K562 (cell line): ENCODE measurements at regions not wholly inside any gene's neighbourhood (a gene's known extent, or its start where the extent isn't known, plus 50 kb on each side); places are given as distances from the start of the nearest gene placed in this dataset.

ENCODE experiments used
- BRD9 ChIP-seq: fragments of 450-650 bp; IDR thresholded peaks from 2 replicates; pipeline ENCODE4 v1.6.1; 2018; ENCODE audit warnings: low read depth; ENCODE audit not compliant: partially characterized antibody
- CEBPG ChIP-seq, 3 experiments: fragments of 200-800 bp in 1 of 3; sonication (Bioruptor generic) in 1 of 3; sonication (generic) in 1 of 3; formaldehyde crosslinking in 1 of 3; IDR thresholded peaks in 2 of 3; conservative IDR thresholded peaks in 1 of 3; 2 replicates each; pipeline versions ENCODE4 v1.6.1 to v1.8.0; 2016 to 2022; ENCODE audit warnings: missing compliant biosample characterization in 2 of 3, missing genetic modification characterization in 2 of 3, mild to moderate bottlenecking in 1 of 3, missing genetic modification reagents in 1 of 3
- GABPB2 ChIP-seq: fragments of 250-450 bp; sonication (Bioruptor Pico); conservative IDR thresholded peaks from 2 replicates; pipeline ENCODE4 v1.5.1; 2021; ENCODE audit warnings: mild to moderate bottlenecking
- KHSRP ChIP-seq: fragments of 450-650 bp; IDR thresholded peaks from 2 replicates; pipeline ENCODE4 v1.6.1; 2017
- MYBL2 ChIP-seq, 2 experiments: fragments of 450-650 bp in 1 of 2; sonication (generic) in 1 of 2; formaldehyde crosslinking in 1 of 2; IDR thresholded peaks; 2 replicates each; pipeline versions ENCODE4 v1.6.1 to v1.8.1; 2017 to 2022; ENCODE audit warnings: borderline replicate concordance in 1 of 2, inconsistent platforms in 1 of 2, low read depth in 1 of 2, mild to moderate bottlenecking in 1 of 2, missing genetic modification reagents in 1 of 2, moderate library complexity in 1 of 2
- NFATC3 ChIP-seq: fragments of 450-650 bp; IDR thresholded peaks from 2 replicates; pipeline ENCODE4 v1.6.1; 2017; ENCODE audit warnings: mild to moderate bottlenecking
- NR4A1 ChIP-seq, 2 experiments: fragments of 250-450 bp in 1 of 2; fragments of 450-650 bp in 1 of 2; sonication (Bioruptor Pico) in 1 of 2; IDR thresholded peaks; 2 replicates each; pipeline versions ENCODE4 v1.4.0 to v1.6.1; 2016 to 2020; ENCODE audit warnings: mild to moderate bottlenecking in 2 of 2, missing compliant biosample characterization in 1 of 2, missing genetic modification characterization in 1 of 2, moderate library complexity in 1 of 2
- RFX5 ChIP-seq: IDR thresholded peaks from 2 replicates; pipeline ENCODE4 v1.6.1; 2011; ENCODE audit warnings: low read depth, mild to moderate bottlenecking, improper control_type of control experiment, low read length
- RFX7 ChIP-seq: fragments of 250-450 bp; sonication (Bioruptor Pico); IDR thresholded peaks from 2 replicates; pipeline ENCODE4 v1.5.1; 2021; ENCODE audit warnings: mild to moderate bottlenecking
- RHOXF2B ChIP-seq: fragments of 250-450 bp; sonication (Bioruptor Pico); conservative IDR thresholded peaks from 2 replicates; pipeline ENCODE4 v1.5.1; 2021
- SMC3 ChIP-seq: conservative IDR thresholded peaks from 2 replicates; pipeline ENCODE4 v1.6.1; 2011; ENCODE audit warnings: low read depth, low read length, improper control_type of control experiment; ENCODE audit not compliant: insufficient read depth
- ZKSCAN8 ChIP-seq: fragments of 200-800 bp; sonication (Bioruptor generic); IDR thresholded peaks from 2 replicates; pipeline ENCODE4 v1.6.1; 2016; ENCODE audit warnings: missing genetic modification characterization, missing compliant biosample characterization
- ZNF184 ChIP-seq: sonication (generic); formaldehyde crosslinking; IDR thresholded peaks from 2 replicates; pipeline ENCODE4 v1.5.0; 2020; ENCODE audit warnings: missing genetic modification reagents
- ZNF766 ChIP-seq: fragments of 200-800 bp; sonication (Bioruptor generic); conservative IDR thresholded peaks from 2 replicates; pipeline ENCODE4 v1.6.1; 2016; ENCODE audit warnings: missing genetic modification characterization, missing compliant biosample characterization
- ZNF79 ChIP-seq: fragments of 250-450 bp; sonication (Bioruptor Pico); IDR thresholded peaks from 2 replicates; pipeline ENCODE4 v1.4.0; 2020; ENCODE audit warnings: low read depth, mild to moderate bottlenecking, moderate library complexity
- TF ChIP-seq, protein P1 (sequence below): fragments of 450-650 bp; IDR thresholded peaks from 2 replicates; pipeline ENCODE4 v1.7.0; 2016; ENCODE audit warnings: borderline replicate concordance
- TF ChIP-seq, protein P2 (sequence below), 2 experiments: fragments of 200-800 bp in 1 of 2; sonication (Bioruptor generic) in 1 of 2; sonication (generic) in 1 of 2; formaldehyde crosslinking in 1 of 2; IDR thresholded peaks in 1 of 2; conservative IDR thresholded peaks in 1 of 2; 2 replicates each; pipeline versions ENCODE4 v1.5.0 to v1.6.1; 2016 to 2020; ENCODE audit warnings: missing compliant biosample characterization in 1 of 2, missing genetic modification characterization in 1 of 2, missing genetic modification reagents in 1 of 2
- TF ChIP-seq, protein P3 (sequence below): fragments of 250-450 bp; sonication (Bioruptor Pico); IDR thresholded peaks from 2 replicates; pipeline ENCODE4 v1.4.0; 2020; ENCODE audit warnings: mild to moderate bottlenecking

DNA sequence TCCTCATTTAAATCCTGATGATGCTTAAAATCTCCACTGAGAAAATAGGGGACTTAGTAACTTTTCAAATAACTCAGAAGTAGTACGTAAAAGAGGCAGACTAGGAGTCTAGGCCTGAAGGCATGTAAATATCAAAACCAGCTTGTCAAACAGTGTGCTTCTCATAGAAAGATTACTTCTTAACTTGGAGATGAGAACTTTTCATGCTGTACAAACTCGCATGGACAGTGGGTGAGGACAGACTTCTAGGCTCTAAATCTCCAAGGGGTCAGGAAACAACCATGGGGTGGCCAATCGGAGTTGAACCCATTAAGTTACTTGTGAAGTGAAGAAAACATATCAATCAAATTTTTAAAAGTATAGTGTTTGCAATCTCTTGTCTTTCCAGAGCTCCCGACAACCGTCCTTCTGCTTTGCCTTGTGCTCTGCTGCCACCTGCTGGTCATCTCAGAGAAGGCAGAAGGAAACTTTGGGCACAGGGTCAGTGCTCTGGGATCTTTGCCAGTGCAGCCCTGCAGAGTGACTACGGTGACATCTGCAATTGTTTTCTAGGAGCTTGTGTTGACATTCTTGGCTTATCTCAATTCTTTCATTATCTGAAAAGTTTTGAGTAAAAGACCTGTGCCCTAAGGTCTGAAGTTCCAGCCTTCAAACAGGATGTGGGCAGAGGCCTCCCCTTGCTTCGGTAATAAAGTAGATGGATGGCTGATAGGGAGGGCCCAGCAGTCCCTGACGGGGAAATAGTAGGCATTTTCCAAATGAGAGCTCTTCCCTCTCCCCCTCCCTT lies 105.1 kb upstream of the PDE4B start (continued):
- TF ChIP-seq GABPB2 (CRISPR knock-in tag) (no peak), RFX5 (no peak), NFATC3 (no peak), NR4A1 (CRISPR knock-in tag; IDR thresholded peaks at IDR 0.05) (no peak), NR4A1 (tag; IDR thresholded peaks at IDR 0.05) (no peak), ZNF766 (CRISPR knock-in tag) (peak; percentile 70; the same call in 1 of the 2 replicates), ZNF79 (no peak), RHOXF2B (CRISPR knock-in tag) (no peak), ZKSCAN8 (CRISPR knock-in tag) (no peak), BRD9 (no peak), CEBPG (CRISPR knock-in tag; IDR thresholded peaks at IDR 0.05) (no peak), CEBPG (tag; conservative IDR thresholded peaks at IDR 0.05 in 1 of 2, IDR thresholded peaks at IDR 0.05 in 1 of 2) (peak in 1 of 2 experiments; percentile 49; a peak in 1 of 4 replicates), MYBL2 (IDR thresholded peaks at IDR 0.05; ENCODE audit: low read depth) (no peak), MYBL2 (CRISPR knock-in tag; IDR thresholded peaks at IDR 0.05; ENCODE audit: borderline replicate concordance) (no peak), ZNF184 (CRISPR knock-in tag) (no peak), RFX7 (no peak), KHSRP (no peak), SMC3 (peak; percentile 93)
- TF ChIP-seq, protein P1, sequence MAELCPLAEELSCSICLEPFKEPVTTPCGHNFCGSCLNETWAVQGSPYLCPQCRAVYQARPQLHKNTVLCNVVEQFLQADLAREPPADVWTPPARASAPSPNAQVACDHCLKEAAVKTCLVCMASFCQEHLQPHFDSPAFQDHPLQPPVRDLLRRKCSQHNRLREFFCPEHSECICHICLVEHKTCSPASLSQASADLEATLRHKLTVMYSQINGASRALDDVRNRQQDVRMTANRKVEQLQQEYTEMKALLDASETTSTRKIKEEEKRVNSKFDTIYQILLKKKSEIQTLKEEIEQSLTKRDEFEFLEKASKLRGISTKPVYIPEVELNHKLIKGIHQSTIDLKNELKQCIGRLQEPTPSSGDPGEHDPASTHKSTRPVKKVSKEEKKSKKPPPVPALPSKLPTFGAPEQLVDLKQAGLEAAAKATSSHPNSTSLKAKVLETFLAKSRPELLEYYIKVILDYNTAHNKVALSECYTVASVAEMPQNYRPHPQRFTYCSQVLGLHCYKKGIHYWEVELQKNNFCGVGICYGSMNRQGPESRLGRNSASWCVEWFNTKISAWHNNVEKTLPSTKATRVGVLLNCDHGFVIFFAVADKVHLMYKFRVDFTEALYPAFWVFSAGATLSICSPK: no peak
- TF ChIP-seq, protein P2, sequence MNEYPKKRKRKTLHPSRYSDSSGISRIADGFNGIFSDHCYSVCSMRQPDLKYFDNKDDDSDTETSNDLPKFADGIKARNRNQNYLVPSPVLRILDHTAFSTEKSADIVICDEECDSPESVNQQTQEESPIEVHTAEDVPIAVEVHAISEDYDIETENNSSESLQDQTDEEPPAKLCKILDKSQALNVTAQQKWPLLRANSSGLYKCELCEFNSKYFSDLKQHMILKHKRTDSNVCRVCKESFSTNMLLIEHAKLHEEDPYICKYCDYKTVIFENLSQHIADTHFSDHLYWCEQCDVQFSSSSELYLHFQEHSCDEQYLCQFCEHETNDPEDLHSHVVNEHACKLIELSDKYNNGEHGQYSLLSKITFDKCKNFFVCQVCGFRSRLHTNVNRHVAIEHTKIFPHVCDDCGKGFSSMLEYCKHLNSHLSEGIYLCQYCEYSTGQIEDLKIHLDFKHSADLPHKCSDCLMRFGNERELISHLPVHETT (CRISPR knock-in tag; conservative IDR thresholded peaks at IDR 0.05 in 1 of 2, IDR thresholded peaks at IDR 0.05 in 1 of 2): 0 out of 4 replicates have a peak, but pooled peaks of 1 of the 2 experiments have one; percentile 50
- TF ChIP-seq, protein P3, sequence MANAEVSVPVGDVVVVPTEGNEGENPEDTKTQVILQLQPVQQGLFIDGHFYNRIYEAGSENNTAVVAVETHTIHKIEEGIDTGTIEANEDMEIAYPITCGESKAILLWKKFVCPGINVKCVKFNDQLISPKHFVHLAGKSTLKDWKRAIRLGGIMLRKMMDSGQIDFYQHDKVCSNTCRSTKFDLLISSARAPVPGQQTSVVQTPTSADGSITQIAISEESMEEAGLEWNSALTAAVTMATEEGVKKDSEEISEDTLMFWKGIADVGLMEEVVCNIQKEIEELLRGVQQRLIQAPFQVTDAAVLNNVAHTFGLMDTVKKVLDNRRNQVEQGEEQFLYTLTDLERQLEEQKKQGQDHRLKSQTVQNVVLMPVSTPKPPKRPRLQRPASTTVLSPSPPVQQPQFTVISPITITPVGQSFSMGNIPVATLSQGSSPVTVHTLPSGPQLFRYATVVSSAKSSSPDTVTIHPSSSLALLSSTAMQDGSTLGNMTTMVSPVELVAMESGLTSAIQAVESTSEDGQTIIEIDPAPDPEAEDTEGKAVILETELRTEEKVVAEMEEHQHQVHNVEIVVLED: no peak
